ENCODE measurements at regions not wholly inside any gene's neighbourhood (a gene's known extent, or its start where the extent isn't known, plus 50 kb on each side); places are given as distances from the start of the nearest gene placed in this dataset.

DNA sequence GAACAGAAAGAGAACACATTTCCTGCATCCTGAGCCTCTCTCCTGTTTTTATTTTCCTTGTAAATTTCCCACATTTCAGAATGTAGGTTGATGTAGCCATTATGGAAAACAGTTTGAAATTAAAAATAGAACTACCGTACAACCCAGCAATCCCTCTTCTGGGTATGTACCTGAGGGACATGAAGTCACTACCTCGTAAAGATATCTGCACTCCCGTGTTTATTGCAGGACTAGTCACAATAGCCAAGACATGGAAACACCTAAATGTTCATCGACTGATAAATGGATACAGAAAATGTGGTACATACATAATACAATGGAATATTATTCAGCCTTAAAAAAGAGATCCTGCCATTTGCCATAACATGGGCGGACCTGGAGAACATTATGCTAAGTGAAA, 72.0 kb upstream of the JAG1 start:
- no peak for DNase-seq
- H3K4me1 ChIP-seq (ENCODE audit: low read depth): peaks cover 14% of the 10 kb centered on the region

DNA sequence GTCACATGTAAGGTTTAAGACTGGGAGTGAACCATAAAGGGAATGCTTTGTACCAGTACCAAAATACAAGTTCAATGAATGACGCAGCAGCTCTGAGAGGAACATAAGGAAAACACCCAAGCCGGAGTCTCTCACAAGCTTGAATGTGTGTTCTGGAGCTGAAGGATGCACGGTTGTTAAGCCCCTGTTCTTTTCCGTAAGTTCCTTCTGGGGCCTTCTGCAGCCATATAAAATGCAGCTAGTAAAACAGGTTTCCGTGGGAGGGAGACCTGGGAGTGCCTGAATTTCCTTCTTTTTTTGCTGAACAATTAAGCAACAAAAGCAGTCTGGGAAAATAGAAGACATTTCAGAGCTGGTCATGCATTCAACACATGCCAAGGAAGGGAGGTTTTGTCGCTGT, 73.2 kb upstream of the JAG1 start:
- DNase-seq (peak in 1 of 3 donors; percentile 66), ATAC-seq (peak; percentile 95)
- intact Hi-C loops (cut with DNase I, micrococcal nuclease): no loop called here
- TF ChIP-seq, protein P1, sequence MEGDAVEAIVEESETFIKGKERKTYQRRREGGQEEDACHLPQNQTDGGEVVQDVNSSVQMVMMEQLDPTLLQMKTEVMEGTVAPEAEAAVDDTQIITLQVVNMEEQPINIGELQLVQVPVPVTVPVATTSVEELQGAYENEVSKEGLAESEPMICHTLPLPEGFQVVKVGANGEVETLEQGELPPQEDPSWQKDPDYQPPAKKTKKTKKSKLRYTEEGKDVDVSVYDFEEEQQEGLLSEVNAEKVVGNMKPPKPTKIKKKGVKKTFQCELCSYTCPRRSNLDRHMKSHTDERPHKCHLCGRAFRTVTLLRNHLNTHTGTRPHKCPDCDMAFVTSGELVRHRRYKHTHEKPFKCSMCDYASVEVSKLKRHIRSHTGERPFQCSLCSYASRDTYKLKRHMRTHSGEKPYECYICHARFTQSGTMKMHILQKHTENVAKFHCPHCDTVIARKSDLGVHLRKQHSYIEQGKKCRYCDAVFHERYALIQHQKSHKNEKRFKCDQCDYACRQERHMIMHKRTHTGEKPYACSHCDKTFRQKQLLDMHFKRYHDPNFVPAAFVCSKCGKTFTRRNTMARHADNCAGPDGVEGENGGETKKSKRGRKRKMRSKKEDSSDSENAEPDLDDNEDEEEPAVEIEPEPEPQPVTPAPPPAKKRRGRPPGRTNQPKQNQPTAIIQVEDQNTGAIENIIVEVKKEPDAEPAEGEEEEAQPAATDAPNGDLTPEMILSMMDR (IDR thresholded peaks at IDR 0.05): no peak
- H3K4me1 ChIP-seq (ENCODE audit: low read depth): peaks cover 14% of the 10 kb centered on the region
- H3K36me3 ChIP-seq (ENCODE audit: low read depth): no peaks in the 10 kb centered on the region
- no peak overlapping the region for H3K4me3 ChIP-seq
- H3K9me3 ChIP-seq: no peaks in the 10 kb centered on the region

More for the DNA sequence above, 72.0 kb upstream of the JAG1 start:
- TF ChIP-seq, protein P1 (IDR thresholded peaks at IDR 0.05): no peak
- Histone ChIP-seq H3K9me3 (no peaks in the 10 kb centered on the region), H3K4me3 (no peak overlapping the region), H3K36me3 (ENCODE audit: low read depth) (no peaks in the 10 kb centered on the region)
- peak; percentile 70 for ATAC-seq
- intact Hi-C loops (cut with DNase I, micrococcal nuclease): no loop called here

DNA sequence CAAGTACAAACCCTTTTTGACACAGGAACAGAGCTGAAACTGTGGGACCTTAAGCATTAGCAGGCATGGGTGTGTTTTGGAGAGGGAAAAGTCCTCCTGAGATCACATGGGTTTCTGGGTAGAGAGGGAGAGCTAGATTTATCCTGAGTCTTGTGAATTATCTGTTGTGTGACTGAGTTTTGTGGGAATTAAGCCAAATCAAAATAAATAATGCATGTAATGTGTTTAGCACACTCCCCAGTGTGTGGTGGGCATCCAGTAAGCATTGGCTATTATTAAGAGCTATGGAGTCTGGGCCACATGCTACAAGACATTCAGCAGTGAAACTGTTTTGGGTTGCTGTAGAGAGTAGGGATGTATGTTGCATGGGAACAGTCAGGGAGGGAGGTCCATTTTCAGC, 75.3 kb upstream of the JAG1 start:
- no peak overlapping the region for H3K4me3 ChIP-seq
- DNase-seq (no peak), ATAC-seq (no peak)
- intact Hi-C loops (cut with DNase I, micrococcal nuclease): no loop called here
- TF ChIP-seq, protein P1 (IDR thresholded peaks at IDR 0.05): no peak
- no peaks in the 10 kb centered on the region for H3K36me3 ChIP-seq (ENCODE audit: low read depth)
- H3K9me3 ChIP-seq: no peaks in the 10 kb centered on the region
- H3K4me1 ChIP-seq (ENCODE audit: low read depth): peaks cover 14% of the 10 kb centered on the region

DNA sequence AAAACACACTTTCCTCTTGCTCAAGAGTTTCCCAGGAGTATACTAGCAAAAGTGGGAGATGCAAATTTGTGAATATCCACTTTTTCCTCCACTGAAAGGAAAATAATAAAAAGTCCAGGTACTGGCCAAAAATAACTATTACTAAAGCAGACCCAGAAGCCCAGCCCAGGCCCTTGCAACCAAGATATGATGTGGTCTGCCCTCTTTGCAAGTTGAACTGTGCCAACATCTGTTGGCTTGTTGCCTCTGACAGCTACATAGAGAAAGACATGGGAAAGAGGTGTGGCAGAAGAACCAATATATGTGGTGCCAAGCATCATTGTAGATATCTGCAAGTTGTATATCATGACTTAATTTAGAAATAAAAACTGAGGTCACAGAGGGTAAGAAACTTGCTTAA, 78.4 kb upstream of the JAG1 start:
- H3K36me3 ChIP-seq (ENCODE audit: low read depth): no peaks in the 10 kb centered on the region
- ATAC-seq (no peak), DNase-seq (no peak)
- no peak overlapping the region for H3K4me3 ChIP-seq
- intact Hi-C loops (cut with DNase I, micrococcal nuclease): no loop called here
- TF ChIP-seq, protein P1 (IDR thresholded peaks at IDR 0.05): no peak
- H3K4me1 ChIP-seq (ENCODE audit: low read depth): peaks cover 5% of the 10 kb centered on the region
- no peaks in the 10 kb centered on the region for H3K9me3 ChIP-seq

DNA sequence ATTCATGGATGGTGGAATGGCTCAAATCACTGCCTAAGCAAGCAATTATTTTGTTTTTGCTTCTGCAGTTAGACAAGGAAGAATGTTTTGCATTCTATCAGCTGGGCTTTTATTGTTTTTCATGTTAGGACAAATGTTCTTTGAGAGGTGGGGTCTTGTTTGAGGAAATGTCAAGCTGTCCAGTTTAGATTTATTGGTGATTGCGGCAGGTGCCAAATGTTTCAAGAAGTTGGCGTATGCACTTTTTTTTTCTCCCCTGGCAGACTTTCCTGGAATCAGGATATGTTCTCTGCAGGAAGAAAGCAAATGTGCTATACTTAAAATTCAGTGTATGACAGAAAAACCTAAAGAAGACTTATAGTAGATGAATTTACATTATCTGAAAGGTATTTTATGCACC, 81.0 kb upstream of the JAG1 start:
- peak; percentile 53 for ATAC-seq
- Histone ChIP-seq H3K4me1 (ENCODE audit: low read depth) (no peaks in the 10 kb centered on the region), H3K36me3 (ENCODE audit: low read depth) (no peaks in the 10 kb centered on the region), H3K4me3 (no peak overlapping the region), H3K9me3 (no peaks in the 10 kb centered on the region)
- intact Hi-C loops (cut with DNase I, micrococcal nuclease): no loop called here
- TF ChIP-seq, protein P1 (IDR thresholded peaks at IDR 0.05): no peak
- DNase-seq: no peak

DNA sequence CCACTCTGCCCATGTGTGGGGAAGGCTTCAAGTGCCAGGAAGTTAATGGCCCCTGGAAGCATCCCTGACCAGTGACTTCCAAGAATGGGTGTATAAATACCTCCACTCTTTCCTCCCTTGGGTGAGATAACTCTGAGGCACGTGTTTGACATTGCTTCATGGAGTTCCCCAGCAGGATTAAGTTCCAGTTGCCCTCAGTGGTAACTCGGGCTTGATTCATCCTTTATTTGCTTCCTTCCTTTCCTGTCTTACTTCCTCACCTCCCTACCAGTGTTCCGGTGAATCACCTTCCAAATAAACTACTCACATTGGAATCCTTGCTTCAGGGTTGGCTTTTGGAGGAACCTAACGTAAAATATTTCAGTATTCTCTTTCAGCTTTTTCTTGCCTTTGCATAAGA, 84.6 kb upstream of the JAG1 start:
- intact Hi-C loops (cut with DNase I, micrococcal nuclease): no loop called here
- H3K4me3 ChIP-seq: no peak overlapping the region
- DNase-seq: no peak
- H3K9me3 ChIP-seq: no peaks in the 10 kb centered on the region
- ATAC-seq: no peak
- H3K4me1 ChIP-seq (ENCODE audit: low read depth): no peaks in the 10 kb centered on the region
- TF ChIP-seq, protein P1 (IDR thresholded peaks at IDR 0.05): no peak
- H3K36me3 ChIP-seq (ENCODE audit: low read depth): no peaks in the 10 kb centered on the region

Data from mucosa of descending colon (tissue), 3 donors.